Liver (tissue), 8 donors: ENCODE measurements at regions not wholly inside any gene's neighbourhood (a gene's known extent, or its start where the extent isn't known, plus 50 kb on each side); places are given as distances from the start of the nearest gene placed in this dataset.

Experiments
- DNase-seq: peaks from one replicate; pipeline ENCODE4 v3.0.0-alpha.2; 2017; ENCODE audit warnings: low spot score
- H3K27ac ChIP-seq, 2 donors: one replicate each; pipeline ENCODE4 v1.7.0; 2013; ENCODE audit warnings: inconsistent platforms in 2 of 2, low read length in 2 of 2, control low read depth in 1 of 2, low read depth in 1 of 2, mild to moderate bottlenecking in 1 of 2
- H3K27me3 ChIP-seq, 4 donors: one replicate each; pipeline versions ENCODE4 v1.6.1 to v1.7.0; 2013; ENCODE audit warnings: low read length in 3 of 4, inconsistent platforms in 1 of 4, mild to moderate bottlenecking in 1 of 4, moderate library complexity in 1 of 4; ENCODE audit not compliant: control insufficient read depth in 4 of 4, insufficient read depth in 4 of 4
- H3K36me3 ChIP-seq, 4 donors: one replicate each; pipeline versions ENCODE4 v1.6.1 to v1.7.0; 2013; ENCODE audit warnings: low read length in 3 of 4, mild to moderate bottlenecking in 3 of 4, low read depth in 1 of 4, moderate library complexity in 1 of 4; ENCODE audit not compliant: control insufficient read depth in 4 of 4, insufficient read depth in 3 of 4
- H3K4me1 ChIP-seq, 4 donors: one replicate each; pipeline versions ENCODE4 v1.6.1 to v1.7.0; 2013; ENCODE audit warnings: low read length in 3 of 4, mild to moderate bottlenecking in 3 of 4, moderate library complexity in 1 of 4; ENCODE audit not compliant: control insufficient read depth in 4 of 4, insufficient read depth in 4 of 4
- H3K4me3 ChIP-seq, 3 donors: one replicate each; pipeline versions ENCODE4 v1.6.1 to v1.7.0; 2013; ENCODE audit warnings: low read length in 3 of 3, control low read depth in 1 of 3, low read depth in 1 of 3, mild to moderate bottlenecking in 1 of 3
- H3K9ac ChIP-seq, 2 donors: one replicate each; pipeline ENCODE4 v1.7.0; 2013; ENCODE audit warnings: low read length in 2 of 2, mild to moderate bottlenecking in 2 of 2, moderate library complexity in 2 of 2, control low read depth in 1 of 2, low read depth in 1 of 2
- H3K9me3 ChIP-seq, 4 donors: one replicate each; pipeline versions ENCODE4 v1.6.1 to v1.7.0; 2013; ENCODE audit warnings: low read length in 3 of 4; ENCODE audit not compliant: control insufficient read depth in 4 of 4
- ATF3 ChIP-seq: IDR thresholded peaks from 2 replicates; pipeline ENCODE4 v1.6.1; 2016; ENCODE audit warnings: antibody characterized with exemption
- CTCF ChIP-seq: fragments of 150-350 bp; IDR thresholded peaks from 2 replicates; pipeline ENCODE4 v1.5.1; 2017; ENCODE audit warnings: improper control_type of control experiment, low read depth, low read length; ENCODE audit not compliant: missing input control
- EGR1 ChIP-seq, 2 donors: IDR thresholded peaks; 2 replicates each; pipeline ENCODE4 v1.6.1; 2016 to 2018; ENCODE audit warnings: antibody characterized with exemption in 2 of 2, low read depth in 2 of 2
- FOXA1 ChIP-seq: IDR thresholded peaks from 2 replicates; pipeline ENCODE4 v1.6.1; 2016; ENCODE audit warnings: antibody characterized with exemption
- FOXA2 ChIP-seq: IDR thresholded peaks from 2 replicates; pipeline ENCODE4 v1.6.1; 2016; ENCODE audit warnings: antibody characterized with exemption
- GABPA ChIP-seq, 2 donors: IDR thresholded peaks in 1 of 2; conservative IDR thresholded peaks in 1 of 2; 2 replicates each; pipeline ENCODE4 v1.6.1; 2016; ENCODE audit warnings: antibody characterized with exemption in 2 of 2, mild to moderate bottlenecking in 1 of 2, moderate library complexity in 1 of 2
- HNF4A ChIP-seq, 2 donors: conservative IDR thresholded peaks; 2 replicates each; pipeline ENCODE4 v1.6.1; 2016; ENCODE audit warnings: antibody characterized with exemption in 2 of 2, mild to moderate bottlenecking in 2 of 2
- HNF4G ChIP-seq: IDR thresholded peaks from 2 replicates; pipeline ENCODE4 v1.6.1; 2016; ENCODE audit warnings: antibody characterized with exemption
- JUND ChIP-seq, 2 donors: IDR thresholded peaks; 2 replicates each; pipeline ENCODE4 v1.6.1; 2016; ENCODE audit warnings: antibody characterized with exemption in 2 of 2
- MAX ChIP-seq: IDR thresholded peaks from 2 replicates; pipeline ENCODE4 v1.6.1; 2016; ENCODE audit warnings: antibody characterized with exemption
- NR2F2 ChIP-seq: IDR thresholded peaks from 2 replicates; pipeline ENCODE4 v1.6.1; 2016; ENCODE audit warnings: antibody characterized with exemption
- RAD21 ChIP-seq, 2 donors: IDR thresholded peaks; 2 replicates each; pipeline ENCODE4 v1.6.1; 2016; ENCODE audit warnings: antibody characterized with exemption in 2 of 2, mild to moderate bottlenecking in 2 of 2
- REST ChIP-seq: IDR thresholded peaks from 2 replicates; pipeline ENCODE4 v1.6.1; 2016; ENCODE audit warnings: antibody characterized with exemption, mild to moderate bottlenecking
- RXRA ChIP-seq, 2 donors: IDR thresholded peaks; 2 replicates each; pipeline ENCODE4 v1.6.1; 2017 to 2018; ENCODE audit warnings: antibody characterized with exemption in 2 of 2, mild to moderate bottlenecking in 1 of 2
- SP1 ChIP-seq: IDR thresholded peaks from 2 replicates; pipeline ENCODE4 v1.6.1; 2018; ENCODE audit warnings: antibody characterized with exemption, mild to moderate bottlenecking
- TAF1 ChIP-seq: conservative IDR thresholded peaks from 2 replicates; pipeline ENCODE4 v1.6.1; 2016; ENCODE audit warnings: antibody characterized with exemption, mild to moderate bottlenecking
- YY1 ChIP-seq: IDR thresholded peaks from 2 replicates; pipeline ENCODE4 v1.6.1; 2016; ENCODE audit warnings: antibody characterized with exemption, mild to moderate bottlenecking
- ZBTB33 ChIP-seq: IDR thresholded peaks from 2 replicates; pipeline ENCODE4 v1.6.1; 2016; ENCODE audit warnings: antibody characterized with exemption
- WGBS: extraction: QIAGEN DNeasy Blood & Tissue Kit; methylation state at CpG from one replicate; pipeline ENCODE4 v1.1.7; 2013; 5-methylcytosine and 5-hydroxymethylcytosine counted together
- donor health status: healthy.
- donor health status: healthy.
- donor health status: healthy.
- donor health status: healthy.
- donor health status: healthy.

GRCh38 chr6:115753446-115753845, 307.2 kb downstream of the FRK start:
- Histone ChIP-seq H3K9me3 (no peaks in the 10 kb centered on the region), H3K36me3 (no peaks in the 10 kb centered on the region), H3K4me1 (no peaks in the 10 kb centered on the region), H3K27me3 (no peaks in the 10 kb centered on the region), H3K9ac (no peak overlapping the region), H3K4me3 (no peak overlapping the region), H3K27ac (no peak overlapping the region)
- TF ChIP-seq GABPA (IDR thresholded peaks at IDR 0.05 in 1 of 2, conservative IDR thresholded peaks at IDR 0.05 in 1 of 2): no peak
- TF ChIP-seq RXRA (IDR thresholded peaks at IDR 0.05): no peak
- TF ChIP-seq HNF4G: no peak
- TF ChIP-seq NR2F2: no peak
- TF ChIP-seq YY1: no peak
- TF ChIP-seq REST: no peak
- no peak for TF ChIP-seq ATF3
- TF ChIP-seq EGR1 (IDR thresholded peaks at IDR 0.05; ENCODE audit: low read depth in 2 of 2): no peak
- no peak for TF ChIP-seq JUND (IDR thresholded peaks at IDR 0.05)
- TF ChIP-seq FOXA2: no peak
- no peak for TF ChIP-seq TAF1
- TF ChIP-seq HNF4A (conservative IDR thresholded peaks at IDR 0.05): no peak
- 81% methylated on average over 1 of the region's 1 CpG for WGBS
- DNase-seq: no peak

GRCh38 chr6:115750946-115751345, 309.7 kb downstream of the FRK start:
- no peak overlapping the region for H3K27ac ChIP-seq
- no peaks in the 10 kb centered on the region for H3K9me3 ChIP-seq
- no peak overlapping the region for H3K9ac ChIP-seq
- H3K4me3 ChIP-seq: no peak overlapping the region
- TF ChIP-seq ATF3: no peak
- TF ChIP-seq HNF4G: no peak
- TF ChIP-seq JUND (IDR thresholded peaks at IDR 0.05): no peak
- no peak for TF ChIP-seq FOXA1
- no peak for TF ChIP-seq RAD21 (IDR thresholded peaks at IDR 0.05)
- TF ChIP-seq SP1: no peak
- TF ChIP-seq YY1: no peak
- no peak for TF ChIP-seq ZBTB33
- no peak for TF ChIP-seq MAX
- no peak for TF ChIP-seq GABPA (IDR thresholded peaks at IDR 0.05 in 1 of 2, conservative IDR thresholded peaks at IDR 0.05 in 1 of 2)
- no peak for TF ChIP-seq RXRA (IDR thresholded peaks at IDR 0.05)
- TF ChIP-seq REST: no peak
- no peak for TF ChIP-seq CTCF
- TF ChIP-seq EGR1 (IDR thresholded peaks at IDR 0.05; ENCODE audit: low read depth in 2 of 2): no peak
- no peaks in the 10 kb centered on the region for H3K27me3 ChIP-seq
- WGBS: 85% methylated on average over 5 of the region's 5 CpGs
- H3K36me3 ChIP-seq: no peaks in the 10 kb centered on the region
- DNase-seq: no peak
- no peaks in the 10 kb centered on the region for H3K4me1 ChIP-seq
